ENCODE measurements at regions not wholly inside any gene's neighbourhood (a gene's known extent, or its start where the extent isn't known, plus 50 kb on each side); places are given as distances from the start of the nearest gene placed in this dataset.

DNA sequence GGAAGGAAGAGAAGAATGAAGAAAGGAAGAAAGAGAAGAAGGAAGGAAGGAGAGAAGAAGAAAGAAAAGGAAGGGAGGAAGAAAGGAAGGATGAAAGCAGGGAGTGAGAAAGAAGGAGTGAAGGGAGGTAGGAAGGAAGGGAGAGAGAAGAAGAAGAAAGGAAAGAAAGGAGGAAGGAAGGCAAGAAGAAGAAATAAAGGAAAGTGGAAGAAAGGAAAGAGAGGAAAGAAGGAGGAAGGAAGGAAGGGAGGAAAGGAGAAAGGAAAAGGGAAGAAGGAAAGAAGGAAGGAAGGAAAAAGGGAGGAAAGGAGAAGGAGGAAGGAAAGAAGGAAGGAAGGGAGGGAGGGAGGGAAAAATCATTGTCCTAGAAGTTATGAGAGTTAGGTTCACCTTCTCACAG, 696.6 kb upstream of the TMEM132C start:
- TF ChIP-seq CTCF (conservative IDR thresholded peaks at IDR 0.05 in 1 of 2, IDR thresholded peaks at IDR 0.05 in 1 of 2; ENCODE audit: extremely low read depth in 1 of 2, insufficient read depth in 1 of 2, low read depth in 1 of 2, low read length in 2 of 2) (no peak), EZH2 (IDR thresholded peaks at IDR 0.05; ENCODE audit: borderline replicate concordance, low read length) (no peak)

All from mammary epithelial cell (primary cell).